GM12872 (cell line): ENCODE measurements at regions not wholly inside any gene's neighbourhood (a gene's known extent, or its start where the extent isn't known, plus 50 kb on each side); places are given as distances from the start of the nearest gene placed in this dataset.

ENCODE experiments used
- TF ChIP-seq, protein P1 (sequence below): IDR thresholded peaks from 3 replicates; pipeline ENCODE4 v1.5.1; 2011; ENCODE audit warnings: low read depth, mild to moderate bottlenecking, low read length, moderate library complexity; ENCODE audit not compliant: insufficient read depth

DNA sequence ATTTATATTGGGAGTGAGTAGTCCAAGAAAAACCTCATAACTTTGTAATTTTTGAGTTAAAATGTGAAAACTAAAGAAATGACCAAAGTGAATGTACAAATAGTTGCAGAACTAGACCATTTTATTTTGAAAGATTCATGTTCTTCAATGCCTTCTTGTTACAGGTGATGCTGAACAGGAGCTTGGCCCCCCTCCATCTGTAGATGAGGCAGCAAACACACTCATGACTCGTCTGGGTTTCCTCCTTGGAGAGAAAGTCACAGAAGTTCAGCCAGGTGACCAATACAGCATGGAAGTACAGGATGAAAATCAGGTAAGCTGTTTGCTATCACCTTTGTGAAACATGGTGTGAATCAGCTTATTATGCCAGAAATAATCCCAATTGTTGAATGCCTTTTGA is 227.8 kb downstream of the TANC2 start:
- TF ChIP-seq, protein P1, sequence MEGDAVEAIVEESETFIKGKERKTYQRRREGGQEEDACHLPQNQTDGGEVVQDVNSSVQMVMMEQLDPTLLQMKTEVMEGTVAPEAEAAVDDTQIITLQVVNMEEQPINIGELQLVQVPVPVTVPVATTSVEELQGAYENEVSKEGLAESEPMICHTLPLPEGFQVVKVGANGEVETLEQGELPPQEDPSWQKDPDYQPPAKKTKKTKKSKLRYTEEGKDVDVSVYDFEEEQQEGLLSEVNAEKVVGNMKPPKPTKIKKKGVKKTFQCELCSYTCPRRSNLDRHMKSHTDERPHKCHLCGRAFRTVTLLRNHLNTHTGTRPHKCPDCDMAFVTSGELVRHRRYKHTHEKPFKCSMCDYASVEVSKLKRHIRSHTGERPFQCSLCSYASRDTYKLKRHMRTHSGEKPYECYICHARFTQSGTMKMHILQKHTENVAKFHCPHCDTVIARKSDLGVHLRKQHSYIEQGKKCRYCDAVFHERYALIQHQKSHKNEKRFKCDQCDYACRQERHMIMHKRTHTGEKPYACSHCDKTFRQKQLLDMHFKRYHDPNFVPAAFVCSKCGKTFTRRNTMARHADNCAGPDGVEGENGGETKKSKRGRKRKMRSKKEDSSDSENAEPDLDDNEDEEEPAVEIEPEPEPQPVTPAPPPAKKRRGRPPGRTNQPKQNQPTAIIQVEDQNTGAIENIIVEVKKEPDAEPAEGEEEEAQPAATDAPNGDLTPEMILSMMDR = no peak

DNA sequence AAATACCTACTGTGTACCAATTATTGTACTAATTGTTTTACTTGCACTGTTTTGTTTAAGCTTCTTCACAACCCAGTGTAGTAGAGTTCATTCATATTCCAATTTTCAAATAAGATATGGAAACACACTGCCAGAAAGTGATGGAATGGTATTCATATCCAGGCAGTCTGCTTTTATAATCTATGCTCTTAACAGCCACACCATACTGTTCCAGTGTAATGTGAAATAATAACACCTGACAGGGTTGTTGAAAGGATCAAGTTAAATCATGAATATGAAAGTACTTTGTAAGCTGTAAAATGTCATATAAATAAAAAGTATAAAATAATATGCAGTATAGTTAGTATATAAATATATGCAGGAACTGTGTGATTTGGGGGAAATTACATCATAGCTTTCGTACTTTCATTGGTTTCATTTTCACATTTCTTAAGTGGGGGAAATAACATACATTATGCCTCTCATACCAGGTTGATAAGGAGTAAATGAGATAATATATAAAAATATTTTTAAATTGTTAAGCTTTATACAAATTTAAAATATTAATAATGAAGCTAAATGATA is 230.8 kb downstream of the TANC2 start:
- TF ChIP-seq, protein P1 = no peak

DNA sequence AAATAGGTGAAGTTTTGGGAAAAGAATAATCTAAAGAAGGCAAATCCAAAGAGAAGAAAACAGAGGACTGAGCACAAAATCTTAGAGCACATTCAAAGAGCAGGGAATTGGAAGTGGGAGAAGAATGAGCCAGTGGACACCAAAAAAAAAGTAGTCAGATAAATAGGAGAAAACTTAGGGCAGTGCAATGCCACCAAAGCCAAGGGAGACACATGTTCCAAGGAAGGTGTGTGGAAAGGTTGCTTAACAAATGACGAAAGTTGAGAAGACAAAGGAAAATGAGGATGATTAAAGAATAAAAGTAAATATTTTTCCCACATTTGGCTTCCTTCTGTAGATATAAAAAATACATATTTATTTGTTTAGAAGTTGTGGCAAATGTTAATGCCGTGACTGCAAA is 237.6 kb downstream of the TANC2 start:
- TF ChIP-seq, protein P1 = no peak

DNA sequence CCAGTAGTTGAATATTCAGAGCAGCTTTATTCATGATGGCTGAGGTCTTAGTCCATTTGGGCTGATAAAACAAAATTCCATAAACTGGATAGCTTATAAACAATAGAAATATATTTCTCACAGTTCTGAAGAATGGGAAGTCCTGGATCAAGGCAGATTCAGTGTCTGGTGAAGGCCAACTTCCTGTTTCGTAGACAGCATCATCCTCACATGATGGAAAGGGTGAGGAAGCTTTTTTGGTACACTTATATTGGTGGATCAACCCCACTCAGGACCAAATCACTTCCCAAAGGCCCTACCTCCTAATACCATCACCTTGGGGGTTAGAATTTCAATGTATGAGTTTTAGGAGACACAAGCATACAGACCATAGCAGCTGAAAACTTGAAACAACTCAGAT is 224.2 kb downstream of the CYB561 start:
- TF ChIP-seq, protein P1 = no peak

DNA sequence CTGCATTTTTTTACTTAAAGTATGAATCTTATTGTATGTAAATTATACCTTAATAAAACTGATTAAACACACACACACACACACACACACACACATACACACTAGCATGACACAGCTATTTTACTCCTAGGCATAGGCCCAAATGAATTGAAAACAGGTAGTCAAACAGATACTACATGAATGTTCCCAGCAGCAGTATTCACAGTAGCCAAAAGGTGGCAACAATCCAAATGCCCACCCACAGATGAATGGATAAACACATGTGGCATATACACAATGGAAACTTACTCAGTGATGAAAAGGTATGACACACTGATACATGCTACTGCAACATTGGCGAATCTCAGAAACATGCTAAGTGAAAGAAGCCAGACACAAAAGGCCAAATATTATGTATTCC is 223.5 kb downstream of the CYB561 start:
- TF ChIP-seq, protein P1 = no peak

DNA sequence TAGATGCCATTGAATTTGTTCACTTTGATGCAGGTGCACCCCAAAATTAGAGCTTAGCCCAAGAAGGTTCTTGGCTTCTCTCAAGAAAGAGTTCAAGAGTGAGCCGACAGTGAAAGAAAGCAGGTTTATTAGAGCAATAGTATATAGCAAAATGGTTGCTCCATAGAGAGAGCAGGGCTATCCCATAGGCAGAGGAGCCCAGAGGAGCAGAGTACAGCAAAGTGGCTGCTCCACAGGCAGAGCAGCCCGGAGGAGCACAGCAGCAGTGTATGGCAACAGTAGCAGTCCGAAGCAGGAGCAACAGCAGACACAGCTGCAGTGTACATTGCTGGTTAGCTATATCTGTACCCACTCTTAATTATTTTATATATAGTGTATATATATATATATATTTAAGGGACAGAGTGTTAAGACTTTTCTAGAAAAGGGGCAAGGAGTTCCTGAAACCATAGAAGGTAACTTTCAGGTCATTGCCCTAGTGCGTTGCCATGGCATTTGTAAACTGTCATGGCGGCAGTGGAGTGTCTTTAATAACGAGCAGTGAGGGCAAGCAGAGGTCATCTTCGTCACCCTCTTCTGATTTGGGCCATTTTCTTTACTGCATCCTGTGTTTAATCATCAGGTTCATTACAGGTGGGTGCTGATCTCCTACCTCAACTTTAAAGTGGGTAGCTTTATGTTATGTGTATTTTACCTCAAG is 222.7 kb downstream of the CYB561 start:
- TF ChIP-seq, protein P1 = no peak

DNA sequence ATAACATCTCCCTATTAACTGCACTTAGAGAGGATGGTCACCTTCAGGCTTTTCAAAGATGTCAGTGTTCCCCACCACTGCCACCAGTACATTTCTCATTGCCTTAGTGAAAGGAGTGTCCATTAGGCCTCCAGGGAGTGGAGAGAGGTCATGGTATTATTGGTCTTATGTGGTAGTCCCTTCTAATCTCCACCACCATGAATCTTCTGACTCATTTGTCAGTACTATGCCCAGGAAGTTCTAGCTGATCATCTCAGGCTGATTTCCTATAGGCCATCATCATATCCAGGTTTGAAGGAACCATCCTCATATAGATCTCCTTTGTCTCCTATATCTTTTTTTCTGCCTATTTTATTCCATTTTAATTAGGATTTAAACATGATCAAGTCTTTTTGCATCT is 221.5 kb downstream of the CYB561 start:
- TF ChIP-seq, protein P1 = no peak
